HEK293T (cell line): ENCODE measurements at regions not wholly inside any gene's neighbourhood (a gene's known extent, or its start where the extent isn't known, plus 50 kb on each side); places are given as distances from the start of the nearest gene placed in this dataset.

Experiments used
- CTCF ChIA-PET: fragments of 350-600 bp; formaldehyde crosslinking; extraction: SDS; loops from one replicate; lab custom pipeline; 2021; ENCODE audit warnings: antibody characterized with exemption, inconsistent platforms; lab: Yijun Ruan, JAX
- POLR2A ChIA-PET: fragments of 350-600 bp; formaldehyde crosslinking; extraction: SDS; loops from one replicate; lab custom pipeline; 2020; ENCODE audit warnings: antibody characterized with exemption, inconsistent platforms; lab: Yijun Ruan, JAX
- DNase-seq: peaks from one replicate; pipeline ENCODE4 v3.0.0; 2012; ENCODE audit warnings: mixed read lengths; ENCODE audit errors: extremely low spot score
- ARNT ChIP-seq: fragments of 450-650 bp; IDR thresholded peaks from 2 replicates; pipeline ENCODE4 v1.6.1; 2017; ENCODE audit warnings: mild to moderate bottlenecking
- BHLHE40 ChIP-seq: fragments of 450-650 bp; IDR thresholded peaks from 2 replicates; pipeline ENCODE4 v1.6.1; 2016; ENCODE audit warnings: mild to moderate bottlenecking, moderate library complexity, borderline replicate concordance
- CTBP1 ChIP-seq: fragments of 450-650 bp; IDR thresholded peaks from 2 replicates; pipeline ENCODE4 v1.6.1; 2016; ENCODE audit warnings: borderline replicate concordance
- ELF4 ChIP-seq: fragments of 450-650 bp; IDR thresholded peaks from 2 replicates; pipeline ENCODE4 v1.6.1; 2017; ENCODE audit warnings: antibody characterized with exemption
- FOXA1 ChIP-seq: fragments of 450-650 bp; IDR thresholded peaks from 2 replicates; pipeline ENCODE4 v1.6.1; 2016; ENCODE audit warnings: mild to moderate bottlenecking
- FOXK2 ChIP-seq: fragments of 450-650 bp; IDR thresholded peaks from 2 replicates; pipeline ENCODE4 v1.6.1; 2016; ENCODE audit warnings: mild to moderate bottlenecking
- FOXM1 ChIP-seq: fragments of 450-650 bp; IDR thresholded peaks from 2 replicates; pipeline ENCODE4 v1.6.1; 2017; ENCODE audit warnings: mild to moderate bottlenecking, borderline replicate concordance
- HDGF ChIP-seq: fragments of 450-650 bp; IDR thresholded peaks from 2 replicates; pipeline ENCODE4 v1.6.1; 2017; ENCODE audit warnings: antibody characterized with exemption, borderline replicate concordance
- L3MBTL2 ChIP-seq: fragments of 450-650 bp; conservative IDR thresholded peaks from 2 replicates; pipeline ENCODE4 v1.6.1; 2016; ENCODE audit warnings: mild to moderate bottlenecking
- LEF1 ChIP-seq: fragments of 450-650 bp; IDR thresholded peaks from 2 replicates; pipeline ENCODE4 v1.6.1; 2017; ENCODE audit warnings: mild to moderate bottlenecking, borderline replicate concordance
- NFRKB ChIP-seq: fragments of 450-650 bp; IDR thresholded peaks from 2 replicates; pipeline ENCODE4 v1.6.1; 2016; ENCODE audit warnings: mild to moderate bottlenecking, moderate library complexity
- SP1 ChIP-seq: fragments of 450-650 bp; IDR thresholded peaks from 2 replicates; pipeline ENCODE4 v1.6.1; 2017
- SUZ12 ChIP-seq: fragments of 450-650 bp; IDR thresholded peaks from 2 replicates; pipeline ENCODE4 v1.6.1; 2016; ENCODE audit warnings: mild to moderate bottlenecking
- TARDBP ChIP-seq: fragments of 450-650 bp; IDR thresholded peaks from 2 replicates; pipeline ENCODE4 v1.6.1; 2016
- ZNF384 ChIP-seq: fragments of 450-650 bp; IDR thresholded peaks from 2 replicates; pipeline ENCODE4 v1.6.1; 2016
- TF ChIP-seq, protein P1 (sequence below): fragments of 450-650 bp; IDR thresholded peaks from 2 replicates; pipeline ENCODE4 v1.6.1; 2016

GRCh38 chr21:15221799-15222386, 157.1 kb upstream of the NRIP1 start:
- no peak for DNase-seq
- TF ChIP-seq BHLHE40 = no peak
- no peak for TF ChIP-seq SUZ12
- no peak for TF ChIP-seq FOXA1
- TF ChIP-seq, protein P1, sequence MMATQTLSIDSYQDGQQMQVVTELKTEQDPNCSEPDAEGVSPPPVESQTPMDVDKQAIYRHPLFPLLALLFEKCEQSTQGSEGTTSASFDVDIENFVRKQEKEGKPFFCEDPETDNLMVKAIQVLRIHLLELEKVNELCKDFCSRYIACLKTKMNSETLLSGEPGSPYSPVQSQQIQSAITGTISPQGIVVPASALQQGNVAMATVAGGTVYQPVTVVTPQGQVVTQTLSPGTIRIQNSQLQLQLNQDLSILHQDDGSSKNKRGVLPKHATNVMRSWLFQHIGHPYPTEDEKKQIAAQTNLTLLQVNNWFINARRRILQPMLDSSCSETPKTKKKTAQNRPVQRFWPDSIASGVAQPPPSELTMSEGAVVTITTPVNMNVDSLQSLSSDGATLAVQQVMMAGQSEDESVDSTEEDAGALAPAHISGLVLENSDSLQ = no peak
- CTCF ChIA-PET = no interaction called here
- POLR2A ChIA-PET = interaction anchor here (1.1 to 1.4 kb wide), 2 partner anchors 17 to 157 kb away, joined by 3 read pairs; partner anchors contain the start of gene NRIP1

- no peak for TF ChIP-seq ZNF384
- ChIA-PET POLR2A (interaction anchor here (1.1 to 1.4 kb wide), 2 partner anchors 18 to 158 kb away, joined by 3 read pairs; partner anchors contain the start of gene NRIP1), CTCF (interaction anchor here (0.8 to 1.0 kb wide), 2 partner anchors 10 to 185 kb away, joined by 3 read pairs; no protein-coding TSS in a partner anchor)
- DNase-seq = no peak
Observed at GRCh38 chr21:15222707-15223106, 157.9 kb upstream of the NRIP1 start.

DNA sequence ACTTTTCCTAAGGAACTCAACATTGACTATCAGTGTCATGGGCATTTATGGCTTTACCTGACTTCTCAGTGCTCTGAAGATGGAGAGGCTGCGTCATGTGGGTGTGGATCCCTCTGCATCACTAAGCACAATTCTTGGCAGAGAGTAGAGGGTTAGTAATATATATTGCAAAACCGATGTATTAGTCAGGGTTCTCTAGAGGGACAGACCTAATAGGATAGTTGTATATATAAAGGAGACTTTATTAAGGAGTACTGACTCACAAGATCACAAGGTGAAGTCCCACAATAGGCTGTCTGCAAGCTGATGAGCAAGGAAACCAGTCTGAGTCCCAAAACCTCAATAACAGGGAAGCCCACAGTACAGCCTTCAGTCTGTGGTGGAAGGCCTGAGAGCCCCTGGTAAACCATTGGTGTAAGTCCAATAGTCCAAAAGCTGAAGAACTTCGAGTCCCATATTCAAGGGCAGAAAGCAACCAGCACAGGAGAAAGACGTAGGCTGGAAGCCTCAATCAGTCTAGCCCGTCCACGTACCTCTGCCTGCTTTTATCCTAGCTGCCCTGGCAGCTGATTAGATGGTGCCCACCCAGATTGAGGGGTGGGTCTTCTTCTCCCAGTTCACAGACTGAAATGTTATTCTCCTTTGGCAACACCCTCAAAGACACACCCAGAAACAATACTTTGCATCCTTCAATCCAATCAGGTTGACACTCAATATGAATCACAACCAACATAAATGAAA, 159.7 kb upstream of the NRIP1 start:
- ChIA-PET CTCF (no interaction called here), POLR2A (no interaction called here)
- no peak for TF ChIP-seq TARDBP
- DNase-seq = no peak

GRCh38 chr21:15227919-15228318, 163.1 kb upstream of the NRIP1 start:
- no peak for TF ChIP-seq ZNF384
- TF ChIP-seq BHLHE40 = no peak
- TF ChIP-seq FOXM1 = no peak
- no peak for TF ChIP-seq CTBP1
- TF ChIP-seq FOXA1 = no peak
- TF ChIP-seq, protein P1 = no peak
- no peak for TF ChIP-seq FOXK2
- TF ChIP-seq HDGF = no peak
- no peak for TF ChIP-seq NFRKB
- TF ChIP-seq ELF4 = no peak
- DNase-seq = no peak
- ChIA-PET CTCF (no interaction called here), POLR2A (no interaction called here)

- ChIA-PET CTCF (no interaction called here), POLR2A (no interaction called here)
- DNase-seq = no peak
- TF ChIP-seq, protein P1 = no peak
- no peak for TF ChIP-seq NFRKB
- no peak for TF ChIP-seq SP1
- no peak for TF ChIP-seq BHLHE40
- no peak for TF ChIP-seq FOXA1
- TF ChIP-seq TARDBP = no peak
- no peak for TF ChIP-seq ARNT
- TF ChIP-seq FOXM1 = no peak
- no peak for TF ChIP-seq SUZ12
- TF ChIP-seq L3MBTL2 = no peak
- TF ChIP-seq ZNF384 = no peak
- no peak for TF ChIP-seq ELF4
- no peak for TF ChIP-seq FOXK2
- TF ChIP-seq HDGF = no peak
Observed at GRCh38 chr21:15229390-15229789, 164.6 kb upstream of the NRIP1 start.

- ChIA-PET CTCF (no interaction called here), POLR2A (no interaction called here)
- TF ChIP-seq ZNF384 (no peak), HDGF (no peak), ELF4 (no peak), SP1 (no peak), LEF1 (no peak), TARDBP (no peak), FOXM1 (no peak), ARNT (no peak), CTBP1 (no peak), FOXA1 (no peak), SUZ12 (no peak), L3MBTL2 (no peak), NFRKB (no peak), FOXK2 (no peak), BHLHE40 (no peak)
- TF ChIP-seq, protein P1 = no peak
- no peak for DNase-seq
Observed at GRCh38 chr21:15233611-15234010, 168.8 kb upstream of the NRIP1 start.
